ENCODE measurements at regions not wholly inside any gene's neighbourhood (a gene's known extent, or its start where the extent isn't known, plus 50 kb on each side); places are given as distances from the start of the nearest gene placed in this dataset.
"Not testable (repeated sequence)": the region's sequence is repeated elsewhere in the genome, so short reads cannot be mapped to it uniquely, and the experiment has no call there.

DNA sequence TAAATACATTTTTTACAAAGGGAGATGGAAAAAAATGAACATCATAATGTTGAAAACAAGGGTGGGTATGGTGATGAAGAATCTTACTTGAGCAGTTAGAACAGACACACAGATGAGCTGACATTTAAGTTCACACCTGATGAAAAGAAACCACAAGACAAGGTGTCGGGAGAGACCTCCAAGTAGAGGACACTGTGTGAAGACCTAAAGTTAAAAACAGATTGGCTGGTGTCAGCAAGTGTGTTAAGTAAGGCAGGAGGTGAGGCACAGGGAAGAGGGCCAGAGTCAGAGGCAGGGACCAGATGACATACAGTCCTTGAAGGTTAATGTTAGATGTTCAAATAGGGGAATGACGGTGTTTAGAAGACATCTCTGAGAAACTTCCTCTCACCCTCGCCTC lies 236.8 kb downstream of the FAT3 start:
- no peak for ATAC-seq
- 67% methylated on average over 3 of the region's 3 CpGs for WGBS (ENCODE audit: insufficient coverage, low coverage, low lambda C conversion rate, missing lambda C conversion rate)
- no peaks in the 10 kb centered on the region for H3K27me3 ChIP-seq

DNA sequence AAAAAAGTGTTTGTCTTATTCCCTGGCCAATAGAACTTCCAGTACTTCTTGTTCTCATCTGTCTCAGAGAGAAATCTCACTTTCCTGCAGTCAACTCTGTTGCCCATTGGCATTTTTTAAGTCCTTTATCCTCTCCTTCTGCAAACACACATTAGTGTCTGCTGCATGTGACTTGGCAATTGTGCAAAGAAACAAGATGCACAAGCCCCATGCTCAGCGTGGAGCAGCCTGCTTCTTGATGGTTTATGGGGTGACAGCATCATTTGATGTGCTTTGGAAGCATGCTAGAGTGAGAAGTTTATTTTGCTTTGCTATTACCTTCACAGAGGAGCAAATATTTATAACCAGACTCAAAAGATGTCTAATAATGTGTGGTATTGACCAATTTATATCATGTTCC lies 238.2 kb downstream of the FAT3 start:
- H3K4me1 ChIP-seq, result no peaks in the 10 kb centered on the region
- DNase-seq, result no peak
- H3K9me3 ChIP-seq, result no peaks in the 10 kb centered on the region
- H3K27ac ChIP-seq, result no peak overlapping the region
- H3K27me3 ChIP-seq, result no peaks in the 10 kb centered on the region
- no peaks in the 10 kb centered on the region for H3K36me3 ChIP-seq
- 44% methylated on average over 1 of the region's 1 CpG for WGBS (ENCODE audit: insufficient coverage, low coverage, low lambda C conversion rate, missing lambda C conversion rate)
- intact Hi-C loops (cut with DNase I), result no loop called here
- ATAC-seq, result no peak
- no peak for TF ChIP-seq POLR2A (IDR thresholded peaks at IDR 0.05)
- TF ChIP-seq, protein P1, sequence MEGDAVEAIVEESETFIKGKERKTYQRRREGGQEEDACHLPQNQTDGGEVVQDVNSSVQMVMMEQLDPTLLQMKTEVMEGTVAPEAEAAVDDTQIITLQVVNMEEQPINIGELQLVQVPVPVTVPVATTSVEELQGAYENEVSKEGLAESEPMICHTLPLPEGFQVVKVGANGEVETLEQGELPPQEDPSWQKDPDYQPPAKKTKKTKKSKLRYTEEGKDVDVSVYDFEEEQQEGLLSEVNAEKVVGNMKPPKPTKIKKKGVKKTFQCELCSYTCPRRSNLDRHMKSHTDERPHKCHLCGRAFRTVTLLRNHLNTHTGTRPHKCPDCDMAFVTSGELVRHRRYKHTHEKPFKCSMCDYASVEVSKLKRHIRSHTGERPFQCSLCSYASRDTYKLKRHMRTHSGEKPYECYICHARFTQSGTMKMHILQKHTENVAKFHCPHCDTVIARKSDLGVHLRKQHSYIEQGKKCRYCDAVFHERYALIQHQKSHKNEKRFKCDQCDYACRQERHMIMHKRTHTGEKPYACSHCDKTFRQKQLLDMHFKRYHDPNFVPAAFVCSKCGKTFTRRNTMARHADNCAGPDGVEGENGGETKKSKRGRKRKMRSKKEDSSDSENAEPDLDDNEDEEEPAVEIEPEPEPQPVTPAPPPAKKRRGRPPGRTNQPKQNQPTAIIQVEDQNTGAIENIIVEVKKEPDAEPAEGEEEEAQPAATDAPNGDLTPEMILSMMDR (IDR thresholded peaks at IDR 0.05), result no peak
- no peak overlapping the region for H3K4me3 ChIP-seq

More for the DNA sequence above, 236.8 kb downstream of the FAT3 start:
- no peak for TF ChIP-seq POLR2A (IDR thresholded peaks at IDR 0.05)
- TF ChIP-seq, protein P1 (IDR thresholded peaks at IDR 0.05), result no peak
- no peaks in the 10 kb centered on the region for H3K36me3 ChIP-seq
- no peaks in the 10 kb centered on the region for H3K4me1 ChIP-seq
- no peak overlapping the region for H3K4me3 ChIP-seq
- no peak overlapping the region for H3K27ac ChIP-seq
- H3K9me3 ChIP-seq, result no peaks in the 10 kb centered on the region
- intact Hi-C loops (cut with DNase I), result no loop called here
- no peak for DNase-seq

DNA sequence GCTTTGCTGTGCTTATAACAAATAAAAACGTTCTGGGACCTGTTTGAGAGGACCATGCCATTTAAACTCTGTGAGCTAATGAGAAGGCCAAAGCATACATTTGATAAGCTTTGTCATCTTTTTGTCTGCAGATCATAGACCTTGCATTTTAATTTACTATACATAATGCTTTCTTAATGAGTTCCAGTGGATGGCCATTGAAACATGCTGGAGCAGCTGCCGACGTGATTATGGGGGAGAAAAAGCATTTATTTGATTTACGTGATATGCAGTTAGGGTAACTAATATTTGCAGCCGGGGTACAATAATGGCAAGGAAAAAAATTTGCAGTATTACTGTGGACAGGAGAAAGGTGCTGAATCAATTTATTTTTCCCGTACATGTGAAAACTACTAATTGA lies 240.2 kb downstream of the FAT3 start:
- TF ChIP-seq, protein P1 (IDR thresholded peaks at IDR 0.05), result no peak
- no peak for TF ChIP-seq POLR2A (IDR thresholded peaks at IDR 0.05)
- no peak overlapping the region for H3K4me3 ChIP-seq
- no peak overlapping the region for H3K27ac ChIP-seq
- intact Hi-C loops (cut with DNase I), result no loop called here
- H3K36me3 ChIP-seq, result no peaks in the 10 kb centered on the region
- no peaks in the 10 kb centered on the region for H3K9me3 ChIP-seq
- no peaks in the 10 kb centered on the region for H3K4me1 ChIP-seq
- DNase-seq (no peak), ATAC-seq (no peak)
- no peaks in the 10 kb centered on the region for H3K27me3 ChIP-seq
- WGBS (ENCODE audit: insufficient coverage, low coverage, low lambda C conversion rate, missing lambda C conversion rate), result 68% methylated on average over 6 of the region's 6 CpGs

DNA sequence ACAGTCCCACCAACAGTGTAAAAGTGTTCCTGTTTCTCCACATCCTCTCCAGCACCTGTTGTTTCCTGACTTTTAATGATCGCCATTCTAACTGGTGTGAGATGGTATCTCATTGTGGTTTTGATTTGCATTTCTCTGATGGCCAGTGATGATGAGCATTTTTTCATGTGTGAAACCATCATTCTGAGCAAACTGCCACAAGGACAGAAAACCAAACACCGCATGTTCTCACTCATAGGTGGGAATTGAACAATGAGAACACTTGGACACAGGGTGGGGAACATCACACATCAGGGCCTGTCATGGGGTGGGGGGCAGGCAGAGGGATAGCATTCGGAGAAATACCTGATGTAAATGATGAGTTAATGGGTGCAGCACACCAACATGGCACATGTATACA lies 240.8 kb downstream of the FAT3 start:
- intact Hi-C loops (cut with DNase I); H3K36me3 ChIP-seq; DNase-seq; H3K4me1 ChIP-seq; H3K27me3 ChIP-seq; H3K4me3 ChIP-seq; ATAC-seq; H3K27ac ChIP-seq; H3K9me3 ChIP-seq: not testable (repeated sequence)
- WGBS (ENCODE audit: insufficient coverage, low coverage, low lambda C conversion rate, missing lambda C conversion rate), result 74% methylated on average over 3 of the region's 3 CpGs

DNA sequence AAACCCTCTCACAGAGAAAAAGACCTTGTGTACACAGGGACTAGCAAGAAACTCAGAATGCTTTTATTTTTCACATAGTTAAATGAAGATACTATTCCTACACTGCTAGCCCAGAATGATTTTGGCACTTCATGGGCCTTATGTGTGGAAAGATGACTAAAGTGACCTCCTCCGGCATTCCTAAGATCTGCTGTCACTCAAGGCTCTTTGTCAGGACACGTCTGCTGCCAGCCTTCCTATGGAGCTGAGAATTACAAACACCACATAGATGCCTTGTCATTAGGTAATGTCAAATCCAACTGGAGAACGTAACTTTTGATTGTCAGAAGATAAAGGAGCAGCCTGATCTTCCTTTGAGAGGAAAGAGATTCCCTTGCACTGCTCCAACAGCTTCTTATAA lies 249.1 kb downstream of the FAT3 start:
- Histone ChIP-seq H3K9me3 (no peaks in the 10 kb centered on the region), H3K27me3 (no peaks in the 10 kb centered on the region), H3K36me3 (no peaks in the 10 kb centered on the region), H3K27ac (no peak overlapping the region), H3K4me1 (no peaks in the 10 kb centered on the region), H3K4me3 (no peak overlapping the region)
- DNase-seq (no peak), ATAC-seq (no peak)
- WGBS (ENCODE audit: insufficient coverage, low coverage, low lambda C conversion rate, missing lambda C conversion rate), result 50% methylated on average over 3 of the region's 3 CpGs
- intact Hi-C loops (cut with DNase I), result no loop called here
- no peak for TF ChIP-seq POLR2A (IDR thresholded peaks at IDR 0.05)
- TF ChIP-seq, protein P1 (IDR thresholded peaks at IDR 0.05), result no peak
